ENCODE measurements at regions not wholly inside any gene's neighbourhood (a gene's known extent, or its start where the extent isn't known, plus 50 kb on each side); places are given as distances from the start of the nearest gene placed in this dataset.
A peak's percentile ranks its signal among the peaks of the same experiment; 100 is the strongest.

- H4K8ac ChIP-seq (ENCODE audit: low read depth, low read length): no peak overlapping the region
- H2BK5ac ChIP-seq (ENCODE audit: low read depth, low read length, poor library complexity): no peak overlapping the region
- no peak for DNase-seq
These were observed 371.1 kb upstream of the ID2 start for GRCh38 chr2:8310557-8311455.

GRCh38 chr2:8312221-8312620 is 369.6 kb upstream of the ID2 start:
- H3K79me2 ChIP-seq (ENCODE audit: control insufficient read depth, insufficient read depth, low read length, poor library complexity): no peaks in the 10 kb centered on the region
- H3K4me1 ChIP-seq (ENCODE audit: control insufficient read depth in 1 of 2, insufficient read depth in 2 of 2, low read length in 2 of 2): peaks cover 0 to 3% of the 10 kb centered on the region in 2 experiments
- no peak overlapping the region for H3K23ac ChIP-seq (ENCODE audit: low read length)
- H3K18ac ChIP-seq (ENCODE audit: low read length): no peak overlapping the region
- WGBS (ENCODE audit: extremely low coverage, insufficient coverage, insufficient read length): no CpG with 5 or more reads among the region's 3 CpGs
- H2BK120ac ChIP-seq (ENCODE audit: insufficient read depth, low read length, poor library complexity): no peak overlapping the region
- no peaks in the 10 kb centered on the region for H3K27me3 ChIP-seq (ENCODE audit: insufficient read depth, low read length)
- no peak for DNase-seq
- H3K4ac ChIP-seq (ENCODE audit: low read depth, low read length): no peak overlapping the region
- H4K12ac ChIP-seq (ENCODE audit: low read depth, low read length): no peak overlapping the region
- no peak overlapping the region for H2BK5ac ChIP-seq (ENCODE audit: low read depth, low read length, poor library complexity)
- no peaks in the 10 kb centered on the region for H3K79me1 ChIP-seq (ENCODE audit: low read length)
- H2AFZ ChIP-seq (ENCODE audit: insufficient read depth, low read length, poor library complexity): no peak overlapping the region
- peaks cover 3% of the 10 kb centered on the region for H3K9me3 ChIP-seq (ENCODE audit: insufficient read depth, low read depth, low read length)
- H4K91ac ChIP-seq (ENCODE audit: low read depth, low read length): no peak overlapping the region
- H4K8ac ChIP-seq (ENCODE audit: low read depth, low read length): no peak overlapping the region
- no peak overlapping the region for H3K4me3 ChIP-seq (ENCODE audit: low read depth, low read length)
- H2BK12ac ChIP-seq (ENCODE audit: low read length): no peak overlapping the region
- H3K9ac ChIP-seq (ENCODE audit: low read length): no peak overlapping the region
- no peak overlapping the region for H2AK5ac ChIP-seq (ENCODE audit: low read length)
- no peak overlapping the region for H3K14ac ChIP-seq (ENCODE audit: low read length)
- no peaks in the 10 kb centered on the region for H3K36me3 ChIP-seq (ENCODE audit: control insufficient read depth in 1 of 2, insufficient read depth in 2 of 2, low read length in 2 of 2)
- H3K4me2 ChIP-seq (ENCODE audit: low read length): no peak overlapping the region
- H3K27ac ChIP-seq (ENCODE audit: low read depth, low read length): no peak overlapping the region

More at GRCh38 chr2:8310557-8311455, 371.1 kb upstream of the ID2 start:
- Histone ChIP-seq H3K27me3 (ENCODE audit: insufficient read depth, low read length) (no peaks in the 10 kb centered on the region), H4K12ac (ENCODE audit: low read depth, low read length) (no peak overlapping the region), H3K23ac (ENCODE audit: low read length) (no peak overlapping the region), H3K9ac (ENCODE audit: low read length) (no peak overlapping the region), H2BK12ac (ENCODE audit: low read length) (no peak overlapping the region), H3K27ac (ENCODE audit: low read depth, low read length) (no peak overlapping the region), H3K9me3 (ENCODE audit: insufficient read depth, low read depth, low read length) (no peaks in the 10 kb centered on the region), H3K18ac (ENCODE audit: low read length) (no peak overlapping the region), H3K79me1 (ENCODE audit: low read length) (no peaks in the 10 kb centered on the region), H3K4ac (ENCODE audit: low read depth, low read length) (no peak overlapping the region), H4K91ac (ENCODE audit: low read depth, low read length) (no peak overlapping the region), H3K36me3 (ENCODE audit: control insufficient read depth in 1 of 2, insufficient read depth in 2 of 2, low read length in 2 of 2) (no peaks in the 10 kb centered on the region), H3K4me3 (ENCODE audit: low read depth, low read length) (no peak overlapping the region), H3K79me2 (ENCODE audit: control insufficient read depth, insufficient read depth, low read length, poor library complexity) (no peaks in the 10 kb centered on the region), H2AK5ac (ENCODE audit: low read length) (no peak overlapping the region), H3K14ac (ENCODE audit: low read length) (no peak overlapping the region), H3K4me2 (ENCODE audit: low read length) (no peak overlapping the region), H3K4me1 (ENCODE audit: control insufficient read depth in 1 of 2, insufficient read depth in 2 of 2, low read length in 2 of 2) (peaks cover 0 to 3% of the 10 kb centered on the region in 2 experiments), H2BK120ac (ENCODE audit: insufficient read depth, low read length, poor library complexity) (no peak overlapping the region), H2AFZ (ENCODE audit: insufficient read depth, low read length, poor library complexity) (no peak overlapping the region)
- no CpG with 5 or more reads among the region's 12 CpGs for WGBS (ENCODE audit: extremely low coverage, insufficient coverage, insufficient read length)

GRCh38 chr2:8312861-8313830 is 368.7 kb upstream of the ID2 start:
- Histone ChIP-seq H3K4me2 (ENCODE audit: low read length) (no peak overlapping the region), H2AK5ac (ENCODE audit: low read length) (no peak overlapping the region), H3K27ac (ENCODE audit: low read depth, low read length) (no peak overlapping the region), H2BK120ac (ENCODE audit: insufficient read depth, low read length, poor library complexity) (no peak overlapping the region), H3K23ac (ENCODE audit: low read length) (no peak overlapping the region), H3K27me3 (ENCODE audit: insufficient read depth, low read length) (no peaks in the 10 kb centered on the region), H4K12ac (ENCODE audit: low read depth, low read length) (no peak overlapping the region), H3K4me1 (ENCODE audit: control insufficient read depth in 1 of 2, insufficient read depth in 2 of 2, low read length in 2 of 2) (peaks cover 0 to 3% of the 10 kb centered on the region in 2 experiments), H3K4me3 (ENCODE audit: low read depth, low read length) (no peak overlapping the region), H3K4ac (ENCODE audit: low read depth, low read length) (no peak overlapping the region), H3K9me3 (ENCODE audit: insufficient read depth, low read depth, low read length) (peaks cover 3% of the 10 kb centered on the region), H3K14ac (ENCODE audit: low read length) (no peak overlapping the region), H4K8ac (ENCODE audit: low read depth, low read length) (no peak overlapping the region), H3K36me3 (ENCODE audit: control insufficient read depth in 1 of 2, insufficient read depth in 2 of 2, low read length in 2 of 2) (no peaks in the 10 kb centered on the region), H2AFZ (ENCODE audit: insufficient read depth, low read length, poor library complexity) (no peak overlapping the region), H3K18ac (ENCODE audit: low read length) (no peak overlapping the region), H3K9ac (ENCODE audit: low read length) (no peak overlapping the region), H2BK12ac (ENCODE audit: low read length) (no peak overlapping the region), H4K91ac (ENCODE audit: low read depth, low read length) (no peak overlapping the region), H2BK5ac (ENCODE audit: low read depth, low read length, poor library complexity) (no peak overlapping the region), H3K79me1 (ENCODE audit: low read length) (no peaks in the 10 kb centered on the region), H3K79me2 (ENCODE audit: control insufficient read depth, insufficient read depth, low read length, poor library complexity) (no peaks in the 10 kb centered on the region)
- no peak for DNase-seq
- WGBS (ENCODE audit: extremely low coverage, insufficient coverage, insufficient read length): no CpG with 5 or more reads among the region's 8 CpGs

- H3K27me3 ChIP-seq (ENCODE audit: insufficient read depth, low read length): no peaks in the 10 kb centered on the region
- peak overlapping the region; percentile 36 for H3K4me3 ChIP-seq (ENCODE audit: low read depth, low read length)
- no peaks in the 10 kb centered on the region for H3K79me2 ChIP-seq (ENCODE audit: control insufficient read depth, insufficient read depth, low read length, poor library complexity)
- H2BK12ac ChIP-seq (ENCODE audit: low read length): no peak overlapping the region
- H3K79me1 ChIP-seq (ENCODE audit: low read length): no peaks in the 10 kb centered on the region
- no CpG with 5 or more reads among the region's 3 CpGs for WGBS (ENCODE audit: extremely low coverage, insufficient coverage, insufficient read length)
- H3K23ac ChIP-seq (ENCODE audit: low read length): no peak overlapping the region
- no peak overlapping the region for H2AFZ ChIP-seq (ENCODE audit: insufficient read depth, low read length, poor library complexity)
- no peak overlapping the region for H4K8ac ChIP-seq (ENCODE audit: low read depth, low read length)
- H3K14ac ChIP-seq (ENCODE audit: low read length): no peak overlapping the region
- no peak overlapping the region for H3K4me2 ChIP-seq (ENCODE audit: low read length)
- H3K4me1 ChIP-seq (ENCODE audit: control insufficient read depth in 1 of 2, insufficient read depth in 2 of 2, low read length in 2 of 2): peaks cover 0 to 2% of the 10 kb centered on the region in 2 experiments
- DNase-seq: no peak
- no peak overlapping the region for H3K4ac ChIP-seq (ENCODE audit: low read depth, low read length)
- H2BK120ac ChIP-seq (ENCODE audit: insufficient read depth, low read length, poor library complexity): no peak overlapping the region
- H3K9ac ChIP-seq (ENCODE audit: low read length): no peak overlapping the region
- no peak overlapping the region for H2BK5ac ChIP-seq (ENCODE audit: low read depth, low read length, poor library complexity)
- H4K12ac ChIP-seq (ENCODE audit: low read depth, low read length): no peak overlapping the region
- H3K36me3 ChIP-seq (ENCODE audit: control insufficient read depth in 1 of 2, insufficient read depth in 2 of 2, low read length in 2 of 2): no peaks in the 10 kb centered on the region
- no peak overlapping the region for H4K91ac ChIP-seq (ENCODE audit: low read depth, low read length)
- H2AK5ac ChIP-seq (ENCODE audit: low read length): no peak overlapping the region
- H3K27ac ChIP-seq (ENCODE audit: low read depth, low read length): no peak overlapping the region
- peaks cover 3% of the 10 kb centered on the region for H3K9me3 ChIP-seq (ENCODE audit: insufficient read depth, low read depth, low read length)
- H3K18ac ChIP-seq (ENCODE audit: low read length): no peak overlapping the region
These were observed 367.8 kb upstream of the ID2 start for GRCh38 chr2:8314063-8314462.

All from trophoblast cell (in vitro differentiated cells and primary cell).